ENCODE measurements at regions not wholly inside any gene's neighbourhood (a gene's known extent, or its start where the extent isn't known, plus 50 kb on each side); places are given as distances from the start of the nearest gene placed in this dataset.

DNA sequence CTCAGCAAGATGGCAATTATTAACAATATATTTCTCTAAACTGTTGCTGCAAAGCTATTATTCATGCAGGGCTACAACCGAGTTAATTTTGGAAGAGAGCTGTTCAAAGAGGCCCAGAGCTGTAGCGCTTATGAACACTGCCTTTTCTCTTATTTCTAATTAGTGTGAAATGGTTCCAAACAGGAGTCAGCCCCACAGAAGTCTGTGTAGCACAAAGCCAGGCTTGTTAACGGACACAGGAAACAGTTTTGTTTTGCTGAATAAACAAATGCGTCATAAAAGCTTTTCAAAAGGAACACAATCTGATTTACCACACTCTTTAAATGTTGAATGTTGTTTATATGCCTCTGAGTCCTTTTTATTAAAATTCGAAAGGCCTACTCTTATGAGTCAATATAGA is 396.5 kb downstream of the ANXA1 start:
- in situ Hi-C loops (cut with MboI; ENCODE audit: low sequenced_read_pairs) = no loop called here

DNA sequence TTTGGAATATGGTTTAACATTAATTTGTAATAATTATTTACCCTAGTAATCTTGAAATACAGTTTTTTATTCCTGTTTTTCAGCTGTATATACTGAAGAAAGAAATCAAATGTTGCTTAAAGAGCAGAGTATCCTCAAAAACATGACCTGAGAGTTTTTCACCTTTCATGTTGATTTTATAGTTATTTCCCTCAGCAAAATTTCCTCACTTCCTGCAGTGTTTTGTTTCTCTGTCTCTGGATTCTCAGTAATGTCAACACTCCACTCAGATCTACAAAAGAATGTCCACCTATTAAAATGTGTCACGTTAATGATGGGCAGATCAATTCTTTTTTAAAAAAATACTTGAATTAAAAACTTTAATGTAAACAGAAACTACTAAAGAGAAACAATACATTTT is 398.3 kb downstream of the ANXA1 start:
- in situ Hi-C loops (cut with MboI; ENCODE audit: low sequenced_read_pairs) = no loop called here

- in situ Hi-C loops (cut with MboI; ENCODE audit: low sequenced_read_pairs) = no loop called here
These were observed 401.6 kb downstream of the ANXA1 start for GRCh38 chr9:73553295-73553694.

DNA sequence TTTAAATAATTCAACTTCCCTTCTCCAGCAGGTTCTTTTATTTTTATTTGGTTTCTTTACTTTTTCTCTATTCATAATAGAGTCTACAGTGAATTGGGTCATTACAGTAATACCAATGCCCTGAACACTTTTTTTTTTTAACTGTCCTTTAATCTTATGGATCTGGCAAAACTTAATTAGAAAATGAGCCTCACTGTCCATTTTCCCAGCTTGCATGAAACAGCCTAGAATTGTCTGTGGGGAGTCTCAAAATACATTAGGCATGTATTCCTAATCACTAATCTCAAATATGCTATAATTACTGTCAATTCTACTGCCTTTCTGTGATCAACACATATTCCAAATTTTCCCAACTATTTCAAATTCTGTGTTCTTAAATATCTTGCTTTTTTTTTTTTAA is 406.8 kb downstream of the ANXA1 start:
- in situ Hi-C loops (cut with MboI; ENCODE audit: low sequenced_read_pairs) = no loop called here

DNA sequence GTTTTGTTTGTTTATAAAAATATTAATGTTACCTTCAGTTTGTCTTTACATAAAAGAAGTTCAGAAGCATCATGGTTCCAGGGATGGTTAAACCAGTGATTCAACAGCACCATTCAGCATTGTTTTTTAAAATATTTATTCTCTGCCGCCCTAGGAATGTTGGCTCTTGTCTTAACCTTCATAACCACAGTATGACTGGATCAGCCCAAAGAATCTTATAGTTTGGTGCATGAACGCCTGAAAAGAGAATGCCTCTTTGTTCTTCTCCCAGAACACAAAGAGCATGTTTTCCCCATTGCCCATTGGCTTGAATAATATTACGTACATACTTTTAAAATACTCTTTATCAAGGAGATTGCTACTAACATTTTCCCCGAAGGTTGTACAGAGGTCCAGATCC is 413.4 kb downstream of the ANXA1 start:
- in situ Hi-C loops (cut with MboI; ENCODE audit: low sequenced_read_pairs) = no loop called here

DNA sequence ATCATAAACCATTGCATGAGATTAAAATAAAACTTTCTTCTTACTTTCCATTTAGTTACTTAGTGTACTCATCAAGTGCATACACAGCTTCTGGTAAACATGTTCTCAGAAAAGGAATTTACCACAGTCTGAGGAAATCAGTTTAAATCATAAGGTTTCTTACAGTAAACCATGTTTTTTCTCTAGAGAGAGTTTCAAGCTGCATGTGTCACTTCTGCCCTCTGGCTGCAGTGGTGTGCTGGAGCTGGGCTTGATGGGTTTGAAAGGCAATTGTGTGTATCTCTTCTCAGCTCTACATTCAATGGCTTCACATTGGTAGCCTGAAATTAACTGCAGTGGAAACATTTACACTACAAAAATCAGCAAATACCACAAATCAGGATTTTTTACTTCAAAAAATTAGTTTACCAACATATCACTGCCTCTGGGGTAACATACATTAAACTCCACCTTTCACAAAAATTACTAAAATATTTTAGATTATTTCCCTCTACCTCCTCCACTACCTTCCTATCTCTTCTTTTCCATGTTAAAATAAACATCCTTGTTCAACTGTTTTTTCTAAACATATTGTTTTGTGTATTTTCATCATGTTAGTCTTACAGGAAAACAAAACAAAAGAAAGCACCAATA is 414.3 kb downstream of the ANXA1 start:
- in situ Hi-C loops (cut with MboI; ENCODE audit: low sequenced_read_pairs) = no loop called here

GRCh38 chr9:73566627-73567026 is 415.0 kb downstream of the ANXA1 start:
- in situ Hi-C loops (cut with MboI; ENCODE audit: low sequenced_read_pairs) = no loop called here

GRCh38 chr9:73573235-73573634 is 421.6 kb downstream of the ANXA1 start:
- in situ Hi-C loops (cut with MboI; ENCODE audit: low sequenced_read_pairs) = no loop called here

- in situ Hi-C loops (cut with MboI; ENCODE audit: low sequenced_read_pairs) = no loop called here
These were observed 423.7 kb downstream of the ANXA1 start for GRCh38 chr9:73575101-73576060.

GRCh38 chr9:73577848-73578247 is 426.2 kb downstream of the ANXA1 start:
- in situ Hi-C loops (cut with MboI; ENCODE audit: low sequenced_read_pairs) = no loop called here

- in situ Hi-C loops (cut with MboI; ENCODE audit: low sequenced_read_pairs) = no loop called here
These were observed 428.2 kb downstream of the ANXA1 start for GRCh38 chr9:73579823-73580222.

DNA sequence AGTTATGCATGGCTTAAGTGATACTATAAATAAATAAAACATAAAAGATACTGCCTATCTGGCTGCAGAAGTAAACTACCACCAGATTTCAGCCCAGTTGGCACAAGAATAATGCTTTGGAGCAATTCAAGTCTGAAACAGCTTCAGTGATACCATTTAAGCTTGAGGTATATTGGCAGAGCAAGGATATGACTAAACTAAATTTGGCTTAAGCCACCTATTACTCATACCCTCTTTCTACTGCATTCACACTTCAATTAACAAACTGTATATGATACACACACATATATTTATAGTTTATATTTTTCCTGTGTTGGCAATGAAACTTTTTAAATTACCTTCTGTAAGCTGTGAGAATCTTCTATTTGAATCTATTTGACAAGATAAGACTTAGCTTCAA is 431.9 kb downstream of the ANXA1 start:
- in situ Hi-C loops (cut with MboI; ENCODE audit: low sequenced_read_pairs) = no loop called here

GRCh38 chr9:73595036-73595545 is 443.4 kb downstream of the ANXA1 start:
- in situ Hi-C loops (cut with MboI; ENCODE audit: low sequenced_read_pairs) = no loop called here

- in situ Hi-C loops (cut with MboI; ENCODE audit: low sequenced_read_pairs) = no loop called here
These were observed 444.7 kb downstream of the ANXA1 start for GRCh38 chr9:73596321-73596720.

DNA sequence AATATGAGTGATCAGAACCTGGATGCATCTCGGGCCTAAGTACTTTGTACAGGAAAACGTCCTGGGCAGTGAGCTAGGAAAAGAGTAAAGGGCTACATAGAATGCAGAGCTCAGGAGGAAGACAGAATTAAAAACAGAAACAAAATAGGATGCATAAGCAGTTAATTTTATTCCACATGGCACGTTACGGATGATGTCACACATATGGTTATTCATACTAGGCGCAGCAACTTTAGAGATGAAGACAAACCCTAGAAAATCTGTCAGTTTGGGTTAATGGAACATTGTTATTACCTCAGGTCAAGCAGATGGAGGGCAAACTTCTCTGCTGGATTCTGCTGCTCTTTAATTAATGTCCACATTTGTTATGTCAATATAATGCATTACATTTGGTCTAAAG is 445.4 kb downstream of the ANXA1 start:
- in situ Hi-C loops (cut with MboI; ENCODE audit: low sequenced_read_pairs) = no loop called here

GRCh38 chr9:73597771-73598170 is 446.1 kb downstream of the ANXA1 start:
- in situ Hi-C loops (cut with MboI; ENCODE audit: low sequenced_read_pairs) = no loop called here

DNA sequence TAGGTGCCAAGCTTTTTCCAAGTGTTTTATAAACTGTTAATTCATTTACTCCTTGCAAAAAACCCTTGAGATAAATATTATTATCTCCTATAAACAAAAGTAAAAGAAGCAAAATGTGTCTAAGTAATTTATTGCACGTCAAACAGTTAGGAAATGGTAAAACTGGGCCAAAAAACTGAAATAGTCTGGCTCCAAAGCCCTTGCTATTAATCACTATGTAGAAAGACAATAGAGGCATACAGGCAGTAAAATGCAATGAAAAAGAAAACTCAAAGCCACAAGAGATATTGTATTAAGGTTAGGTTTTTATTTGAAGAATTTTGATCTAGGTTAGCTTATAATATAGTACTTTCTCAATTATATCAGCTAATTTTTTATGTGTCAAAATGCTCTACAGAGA is 457.7 kb downstream of the ANXA1 start:
- in situ Hi-C loops (cut with MboI; ENCODE audit: low sequenced_read_pairs) = no loop called here

DNA sequence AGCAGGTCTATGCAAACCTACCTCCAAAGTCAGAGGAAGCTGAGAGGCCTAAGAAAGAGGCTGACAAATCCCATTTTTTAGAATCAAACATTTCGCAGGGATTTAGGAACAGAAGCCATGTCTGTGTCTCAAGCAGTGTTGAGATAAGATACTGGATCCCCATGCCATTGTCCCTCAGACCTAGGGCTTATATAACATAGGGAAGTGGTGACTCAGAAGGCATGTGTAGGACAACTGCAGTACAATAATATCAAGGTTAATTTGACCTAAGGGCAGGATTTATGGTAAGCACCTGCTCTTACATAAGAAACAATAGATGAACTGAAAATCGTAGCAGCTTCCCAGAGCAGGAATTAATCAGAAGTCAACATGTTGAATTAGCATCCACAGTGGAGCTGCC is 459.4 kb downstream of the ANXA1 start:
- in situ Hi-C loops (cut with MboI; ENCODE audit: low sequenced_read_pairs) = no loop called here

GRCh38 chr9:73613092-73613701 is 461.5 kb downstream of the ANXA1 start:
- in situ Hi-C loops (cut with MboI; ENCODE audit: low sequenced_read_pairs) = no loop called here

DNA sequence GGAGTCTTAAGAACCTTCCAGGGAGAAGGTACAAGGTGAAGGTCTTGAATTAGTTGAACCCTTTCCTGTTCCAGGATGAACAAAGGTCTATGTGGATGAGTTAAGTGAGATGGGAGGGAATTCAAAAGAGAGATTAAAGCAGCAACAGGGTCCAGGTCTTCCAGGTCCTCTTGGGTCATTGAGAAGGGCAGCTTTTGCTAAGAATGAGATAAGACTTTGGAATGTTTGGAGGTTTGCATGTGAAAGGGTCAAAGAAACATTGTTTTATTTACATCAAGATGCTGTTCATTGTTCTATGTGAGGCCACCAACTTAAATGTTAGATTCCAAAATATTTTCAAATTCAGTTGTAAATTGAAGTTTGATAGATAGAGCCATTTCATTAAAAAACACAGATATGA is 463.9 kb downstream of the ANXA1 start:
- in situ Hi-C loops (cut with MboI; ENCODE audit: low sequenced_read_pairs) = no loop called here

DNA sequence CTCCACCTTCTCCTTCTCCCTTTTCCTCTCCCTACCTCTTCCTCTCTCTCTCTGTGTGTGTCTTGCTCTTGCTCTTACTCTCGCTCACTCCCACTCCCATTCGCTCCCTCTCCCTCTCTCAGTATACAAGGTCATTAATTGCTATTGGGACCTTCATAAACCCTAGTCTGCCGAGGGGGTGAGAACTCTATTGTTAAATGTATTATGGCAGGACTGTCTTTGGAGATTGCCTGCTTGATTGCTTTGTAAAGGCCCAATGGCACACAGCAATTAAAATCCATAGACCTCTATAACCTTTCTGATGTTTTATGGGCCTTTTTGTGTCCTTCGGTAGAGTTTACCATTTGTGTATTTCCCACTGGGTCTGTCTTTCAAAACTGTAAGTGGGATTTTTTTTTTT is 465.9 kb downstream of the ANXA1 start:
- in situ Hi-C loops (cut with MboI; ENCODE audit: low sequenced_read_pairs) = no loop called here

GRCh38 chr9:73640971-73641370 is 489.3 kb downstream of the ANXA1 start:
- in situ Hi-C loops (cut with MboI; ENCODE audit: low sequenced_read_pairs) = no loop called here
